ENCODE measurements at regions not wholly inside any gene's neighbourhood (a gene's known extent, or its start where the extent isn't known, plus 50 kb on each side); places are given as distances from the start of the nearest gene placed in this dataset.

GRCh38 chr7:145511004-145511403 lies 605.6 kb upstream of the CNTNAP2 start:
- H3K27me3 ChIP-seq: no peaks in the 10 kb centered on the region
- 65 to 66% methylated on average over 2 of the region's 2 CpGs for WGBS, 2 donors
- H3K4me3 ChIP-seq: no peak overlapping the region
- no peaks in the 10 kb centered on the region for H3K36me3 ChIP-seq
- peaks cover 0 to 49% (median 11%) of the 10 kb centered on the region in 11 donors for H3K9me3 ChIP-seq
- ATAC-seq (no peak), DNase-seq (no peak)
- H3K4me1 ChIP-seq: no peaks in the 10 kb centered on the region
- TF ChIP-seq CTCF (IDR thresholded peaks at IDR 0.05): no peak
- intact Hi-C loops (cut with DNase I): no loop called here
- no peak overlapping the region for H3K27ac ChIP-seq

GRCh38 chr7:145497911-145498525 lies 618.6 kb upstream of the CNTNAP2 start:
- TF ChIP-seq CTCF (IDR thresholded peaks at IDR 0.05): no peak
- no peak for ATAC-seq
- 70 to 79% methylated on average over 3 of the region's 3 CpGs for WGBS, 2 donors

GRCh38 chr7:145490356-145490755 lies 626.2 kb upstream of the CNTNAP2 start:
- H3K27me3 ChIP-seq: no peaks in the 10 kb centered on the region
- no peak for TF ChIP-seq CTCF (IDR thresholded peaks at IDR 0.05)
- no peaks in the 10 kb centered on the region for H3K36me3 ChIP-seq
- ATAC-seq (no peak), DNase-seq (no peak)
- H3K4me1 ChIP-seq: no peaks in the 10 kb centered on the region
- peaks cover 0 to 33% (median 17%) of the 10 kb centered on the region in 11 donors for H3K9me3 ChIP-seq
- intact Hi-C loops (cut with DNase I): no loop called here
- no peak overlapping the region for H3K4me3 ChIP-seq
- 72 to 76% methylated on average over 1 of the region's 1 CpG for WGBS, 2 donors
- no peak overlapping the region for H3K27ac ChIP-seq

More at GRCh38 chr7:145497911-145498525, 618.6 kb upstream of the CNTNAP2 start:
- H3K9me3 ChIP-seq: peaks cover 0 to 5% (median 0%) of the 10 kb centered on the region in 11 donors
- no peak overlapping the region for H3K27ac ChIP-seq
- no peaks in the 10 kb centered on the region for H3K4me1 ChIP-seq
- intact Hi-C loops (cut with DNase I): no loop called here
- H3K36me3 ChIP-seq: no peaks in the 10 kb centered on the region
- no peaks in the 10 kb centered on the region for H3K27me3 ChIP-seq
- H3K4me3 ChIP-seq: no peak overlapping the region
- DNase-seq: no peak

GRCh38 chr7:145489609-145490008 lies 627.0 kb upstream of the CNTNAP2 start:
- Histone ChIP-seq H3K4me1 (no peaks in the 10 kb centered on the region), H3K4me3 (no peak overlapping the region), H3K27ac (no peak overlapping the region), H3K9me3 (peaks cover 0 to 33% (median 17%) of the 10 kb centered on the region in 11 donors), H3K27me3 (no peaks in the 10 kb centered on the region), H3K36me3 (no peaks in the 10 kb centered on the region)
- TF ChIP-seq CTCF (IDR thresholded peaks at IDR 0.05): no peak
- DNase-seq: no peak
- no peak for ATAC-seq
- intact Hi-C loops (cut with DNase I): loop anchor here in 1 of 10 donors (10.0 kb wide), 1 partner anchor 55 kb away; no protein-coding TSS in a partner anchor

All from heart right ventricle (tissue), 16 donors.